HCT116 (cell line): ENCODE measurements at regions not wholly inside any gene's neighbourhood (a gene's known extent, or its start where the extent isn't known, plus 50 kb on each side); places are given as distances from the start of the nearest gene placed in this dataset.

ENCODE experiments used
- ATAC-seq: fragments of 200-7000 bp; cut with Tn5 transposase; 2 replicates; pipeline ENCODE4 v1.9.1; 2020; ENCODE audit warnings: mild to moderate bottlenecking, moderate library complexity
- BruUV-seq: library from RNA; stranded (reverse); fragments of 400-500 nt; replicated peaks from 2 replicates; lab custom pipeline; 2021; lab: Mats Ljungman, UMichigan
- CTCF ChIA-PET: fragments of 300-600 bp; sonication (Branson Sonifier 250); formaldehyde crosslinking; loops from one replicate; lab custom pipeline; 2021; ENCODE audit warnings: antibody characterized with exemption; lab: Charles Lee
- POLR2A ChIA-PET: fragments of 300-600, 350-600 bp; sonication (Branson Sonifier 250); formaldehyde crosslinking; loops from one replicate; lab custom pipeline; 2021; ENCODE audit warnings: antibody characterized with exemption; lab: Charles Lee
- RAD21 ChIA-PET, 2 experiments: fragments of 300-600 bp; sonication (Branson Sonifier 250); formaldehyde crosslinking; loops; one replicate each; lab custom pipeline; 2023; ENCODE audit warnings: low total read pairs in 2 of 2; ENCODE audit not compliant: uncharacterized antibody in 2 of 2, unreplicated experiment in 2 of 2, low non-redundant PET in 1 of 2; lab: Charles Lee
- DNase-seq: peaks from one replicate; pipeline ENCODE4 v3.0.0-alpha.2; 2010; ENCODE audit warnings: low read depth, low spot score
- H2AFZ ChIP-seq: fragments of 200-600 bp; shearing (Covaris generic), sonication (generic); 2 replicates; pipeline ENCODE4 v1.6.1; 2017; ENCODE audit warnings: low read depth, mixed run types, mixed read lengths, antibody characterized with exemption, low read length; ENCODE audit not compliant: poor library complexity, severe bottlenecking
- H3K27ac ChIP-seq: 2 replicates; pipeline ENCODE4 v1.5.1; 2012; ENCODE audit warnings: low read depth, low read length
- H3K27me3 ChIP-seq: fragments of 200-600 bp; sonication (generic); 2 replicates; pipeline ENCODE4 v1.6.1; 2016; ENCODE audit warnings: mixed run types, low read length, mixed read lengths; ENCODE audit not compliant: insufficient read depth
- H3K36me3 ChIP-seq, 2 experiments: fragments of 200-500 bp in 1 of 2; fragments of 200-600 bp in 1 of 2; sonication (Bioruptor generic) in 1 of 2; sonication (generic) in 1 of 2; 2 replicates each; pipeline versions ENCODE4 v1.5.1 to v1.6.1; 2014 to 2016; ENCODE audit warnings: low read length in 2 of 2, inconsistent platforms in 1 of 2, mixed read lengths in 1 of 2, mixed run types in 1 of 2; ENCODE audit not compliant: insufficient read depth in 2 of 2, control insufficient read depth in 1 of 2
- H3K4me1 ChIP-seq, 2 experiments: fragments of 200-600 bp in 1 of 2; sonication (generic) in 1 of 2; 2 replicates each; pipeline versions ENCODE4 v1.5.1 to v1.6.1; 2012 to 2017; ENCODE audit warnings: low read length in 2 of 2, inconsistent platforms in 1 of 2, mild to moderate bottlenecking in 1 of 2, mixed read lengths in 1 of 2, mixed run types in 1 of 2, moderate library complexity in 1 of 2; ENCODE audit not compliant: insufficient read depth in 2 of 2, control insufficient read depth in 1 of 2
- H3K4me2 ChIP-seq: fragments of 200-600 bp; sonication (generic); 2 replicates; pipeline ENCODE4 v1.6.1; 2017; ENCODE audit warnings: mixed run types, low read length, mixed read lengths
- H3K4me3 ChIP-seq, 2 experiments: fragments of 200-600 bp in 1 of 2; sonication (generic) in 1 of 2; replicated peaks in 1 of 2; 2 replicates each; pipeline ENCODE4 v1.5.1; 2011 to 2016; ENCODE audit warnings: low read length in 2 of 2, control low read depth in 1 of 2, low read depth in 1 of 2, mild to moderate bottlenecking in 1 of 2, mixed read lengths in 1 of 2, mixed run types in 1 of 2
- H3K79me2 ChIP-seq: fragments of 200-600 bp; sonication (generic); 2 replicates; pipeline ENCODE4 v1.6.1; 2017; ENCODE audit warnings: mild to moderate bottlenecking, mixed run types, low read length, moderate library complexity, mixed read lengths; ENCODE audit not compliant: insufficient read depth
- H3K9ac ChIP-seq: fragments of 200-600 bp; sonication (generic); 2 replicates; pipeline ENCODE4 v1.6.1; 2016; ENCODE audit warnings: low read length, mixed read lengths
- H3K9me2 ChIP-seq: fragments of 200-600 bp; sonication (generic), shearing (Covaris generic); 2 replicates; pipeline ENCODE4 v1.6.1; 2017; ENCODE audit warnings: mixed run types, mild to moderate bottlenecking, moderate library complexity; ENCODE audit not compliant: insufficient read depth
- H3K9me3 ChIP-seq, 2 experiments: fragments of 200-500 bp in 1 of 2; fragments of 200-600 bp in 1 of 2; sonication (Bioruptor generic) in 1 of 2; sonication (generic) in 1 of 2; 2 replicates each; pipeline ENCODE4 v1.6.1; 2014 to 2017; ENCODE audit warnings: low read length in 2 of 2, mixed read lengths in 2 of 2, inconsistent platforms in 1 of 2, low read depth in 1 of 2, mild to moderate bottlenecking in 1 of 2, mixed run types in 1 of 2, moderate library complexity in 1 of 2; ENCODE audit not compliant: control insufficient read depth in 1 of 2, insufficient read depth in 1 of 2
- H4K20me1 ChIP-seq: fragments of 200-600 bp; sonication (generic), shearing (Covaris generic); 2 replicates; pipeline ENCODE4 v1.6.1; 2017; ENCODE audit warnings: mixed run types, mild to moderate bottlenecking, moderate library complexity; ENCODE audit not compliant: insufficient read depth
- ATF3 ChIP-seq: IDR thresholded peaks from 2 replicates; pipeline ENCODE4 v1.6.1; 2012
- CBX3 ChIP-seq: IDR thresholded peaks from 2 replicates; pipeline ENCODE4 v1.6.1; 2012; ENCODE audit warnings: low read depth
- CEBPB ChIP-seq: IDR thresholded peaks from 2 replicates; pipeline ENCODE4 v1.6.1; 2012; ENCODE audit warnings: low read depth
- EGR1 ChIP-seq: IDR thresholded peaks from 2 replicates; pipeline ENCODE4 v1.6.1; 2012; ENCODE audit warnings: low read depth
- ELF1 ChIP-seq: IDR thresholded peaks from 2 replicates; pipeline ENCODE4 v1.6.1; 2012; ENCODE audit warnings: low read depth, borderline replicate concordance
- EZH2 ChIP-seq: fragments of 200-600 bp; sonication (generic); IDR thresholded peaks from 2 replicates; pipeline ENCODE4 v1.6.1; 2017; ENCODE audit warnings: antibody characterized with exemption, mixed run types
- JUND ChIP-seq: IDR thresholded peaks from 2 replicates; pipeline ENCODE4 v1.6.1; 2012
- POLR2AphosphoS5 ChIP-seq: IDR thresholded peaks from 2 replicates; pipeline ENCODE4 v1.6.1; 2011; ENCODE audit warnings: mild to moderate bottlenecking, low read depth, low read length, moderate library complexity
- RAD21 ChIP-seq: IDR thresholded peaks from 2 replicates; pipeline ENCODE4 v1.6.1; 2012; ENCODE audit warnings: low read depth, mild to moderate bottlenecking
- SIN3A ChIP-seq: IDR thresholded peaks from 2 replicates; pipeline ENCODE4 v1.6.1; 2012; ENCODE audit warnings: low read depth
- SP1 ChIP-seq: IDR thresholded peaks from 2 replicates; pipeline ENCODE4 v1.6.1; 2012; ENCODE audit warnings: low read depth
- SRF ChIP-seq: IDR thresholded peaks from 2 replicates; pipeline ENCODE4 v1.6.1; 2012; ENCODE audit warnings: low read depth
- ZBTB33 ChIP-seq: IDR thresholded peaks from 2 replicates; pipeline ENCODE4 v1.6.1; 2011; ENCODE audit warnings: mild to moderate bottlenecking, low read length, moderate library complexity; ENCODE audit not compliant: insufficient replicate concordance; ENCODE audit errors: extremely low read depth
- ZNF274 ChIP-seq: fragments of 200-500 bp; sonication (Bioruptor generic); IDR thresholded peaks from 2 replicates; pipeline ENCODE4 v1.6.1; 2014; ENCODE audit warnings: mild to moderate bottlenecking, low read depth, low read length, inconsistent platforms
- intact Hi-C: fragments of 100-400 bp; cut with micrococcal nuclease; formaldehyde crosslinking; loops from 2 replicates; pipeline ENCODE4 v1.10.0; 2022

DNA sequence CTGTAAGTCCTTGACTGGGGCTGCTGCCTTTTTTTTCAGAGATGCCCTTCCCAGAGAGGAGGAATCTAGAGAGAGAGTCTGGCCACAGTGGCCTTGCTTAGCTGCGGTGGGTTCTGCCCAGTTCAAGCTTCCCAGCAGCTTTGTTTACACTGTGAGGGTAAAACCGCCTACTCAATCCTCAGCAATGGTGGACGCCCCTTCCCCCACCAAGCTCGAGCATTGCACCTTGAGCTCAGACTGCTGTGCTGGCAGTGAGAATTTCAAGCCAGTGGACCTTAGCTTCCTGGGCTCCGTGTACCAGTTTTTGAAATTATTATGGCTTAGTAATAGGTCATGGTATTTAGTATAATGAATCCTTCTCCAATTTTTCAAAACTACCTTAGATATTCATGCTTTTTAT is 395.4 kb downstream of the NPIPA7 start:
- CTCF ChIA-PET: no interaction called here

More for the DNA sequence above, 395.4 kb downstream of the NPIPA7 start:
- no peak for ATAC-seq
- H3K9me3 ChIP-seq: no peaks in the 10 kb centered on the region
- H3K79me2 ChIP-seq: no peaks in the 10 kb centered on the region
- no peak for DNase-seq
- no peak overlapping the region for H2AFZ ChIP-seq
- H3K4me3 ChIP-seq: no peak overlapping the region
- RAD21 ChIA-PET: no interaction called here
- intact Hi-C loops: no loop called here
- POLR2A ChIA-PET: no interaction called here
- H3K36me3 ChIP-seq: no peaks in the 10 kb centered on the region
- no peaks in the 10 kb centered on the region for H3K4me1 ChIP-seq
- no peak overlapping the region for H3K9ac ChIP-seq
- no peaks in the 10 kb centered on the region for H3K9me2 ChIP-seq
- no peak overlapping the region for H3K27ac ChIP-seq
- no peak overlapping the region for H3K4me2 ChIP-seq
- no peaks in the 10 kb centered on the region for H4K20me1 ChIP-seq
- BruUV-seq: no TSS peak
- peaks cover 14% of the 10 kb centered on the region; the same call in 1 of the 2 replicates for H3K27me3 ChIP-seq
- TF ChIP-seq EZH2 (no peak), JUND (no peak), ELF1 (no peak), ZNF274 (no peak), ZBTB33 (no peak), ATF3 (no peak), POLR2AphosphoS5 (no peak), CBX3 (no peak), SIN3A (no peak), CEBPB (no peak), RAD21 (no peak), SP1 (no peak), SRF (no peak), EGR1 (no peak)
